ENCODE measurements at regions not wholly inside any gene's neighbourhood (a gene's known extent, or its start where the extent isn't known, plus 50 kb on each side); places are given as distances from the start of the nearest gene placed in this dataset.
"Not testable (repeated sequence)": the region's sequence is repeated elsewhere in the genome, so short reads cannot be mapped to it uniquely, and the experiment has no call there.

- ChIA-PET CTCF (interaction anchor here (0.6 to 1.4 kb wide), 2 partner anchors 16 to 209 kb away, joined by 3 read pairs; no protein-coding TSS in a partner anchor), POLR2A (no interaction called here)
- Histone ChIP-seq H3K4me3 (ENCODE audit: low read depth, low read length) (no peak overlapping the region), H3K27ac (ENCODE audit: extremely low read depth, low read depth, low read length) (no peak overlapping the region), H3K9me3 (ENCODE audit: control insufficient read depth, insufficient read depth, low read depth, low read length) (no peaks in the 10 kb centered on the region), H3K4me1 (ENCODE audit: control insufficient read depth, insufficient read depth, low read length) (no peaks in the 10 kb centered on the region), H3K36me3 (ENCODE audit: control insufficient read depth in 2 of 2, insufficient read depth in 1 of 2, low read length in 2 of 2) (no peaks in the 10 kb centered on the region)
- no peak for TF ChIP-seq MEIS1 (CRISPR knock-in tag; IDR thresholded peaks at IDR 0.05; ENCODE audit: borderline replicate concordance)
- TF ChIP-seq ZBTB10 (tag by site-specific recombination; IDR thresholded peaks at IDR 0.05): no peak
- TF ChIP-seq ZSCAN16 (tag by site-specific recombination; IDR thresholded peaks at IDR 0.05): no peak
These were observed 909.6 kb downstream of the REEP3 start for GRCh38 chr10:64430690-64431323.

- H3K27ac ChIP-seq (ENCODE audit: extremely low read depth, low read depth, low read length); H3K4me1 ChIP-seq (ENCODE audit: control insufficient read depth, insufficient read depth, low read length); POLR2A ChIA-PET; H3K9me3 ChIP-seq (ENCODE audit: control insufficient read depth, insufficient read depth, low read depth, low read length); H3K4me3 ChIP-seq (ENCODE audit: low read depth, low read length); H3K36me3 ChIP-seq (ENCODE audit: control insufficient read depth in 2 of 2, insufficient read depth in 1 of 2, low read length in 2 of 2); CTCF ChIA-PET: not testable (repeated sequence)
These were observed 920.7 kb downstream of the REEP3 start for GRCh38 chr10:64441872-64442271.

- Histone ChIP-seq H3K4me3 (ENCODE audit: low read depth, low read length) (no peak overlapping the region), H3K36me3 (ENCODE audit: control insufficient read depth in 2 of 2, insufficient read depth in 1 of 2, low read length in 2 of 2) (no peaks in the 10 kb centered on the region), H3K27ac (ENCODE audit: extremely low read depth, low read depth, low read length) (no peak overlapping the region), H3K4me1 (ENCODE audit: control insufficient read depth, insufficient read depth, low read length) (no peaks in the 10 kb centered on the region), H3K9me3 (ENCODE audit: control insufficient read depth, insufficient read depth, low read depth, low read length) (no peaks in the 10 kb centered on the region)
- CTCF ChIA-PET: interaction anchor here (0.6 kb wide), 1 partner anchor 403 kb away, joined by 3 read pairs; no protein-coding TSS in a partner anchor
- TF ChIP-seq ZNF707 (tag by site-specific recombination; IDR thresholded peaks at IDR 0.05) (no peak), ZNF571 (tag by site-specific recombination; IDR thresholded peaks at IDR 0.05) (no peak), ZNF777 (tag by site-specific recombination; IDR thresholded peaks at IDR 0.05; ENCODE audit: borderline replicate concordance) (no peak), ZNF324 (tag by site-specific recombination; IDR thresholded peaks at IDR 0.05) (no peak), TSHZ1 (tag by site-specific recombination; IDR thresholded peaks at IDR 0.05; ENCODE audit: borderline replicate concordance) (no peak), ZIC2 (tag by site-specific recombination; IDR thresholded peaks at IDR 0.05) (no peak)
- POLR2A ChIA-PET: no interaction called here
These were observed 923.0 kb downstream of the REEP3 start for GRCh38 chr10:64444163-64444562.

GRCh38 chr10:64444564-64444963 lies 923.4 kb downstream of the REEP3 start:
- Histone ChIP-seq H3K9me3 (ENCODE audit: control insufficient read depth, insufficient read depth, low read depth, low read length) (no peaks in the 10 kb centered on the region), H3K4me3 (ENCODE audit: low read depth, low read length) (no peak overlapping the region), H3K27ac (ENCODE audit: extremely low read depth, low read depth, low read length) (no peak overlapping the region), H3K36me3 (ENCODE audit: control insufficient read depth in 2 of 2, insufficient read depth in 1 of 2, low read length in 2 of 2) (no peaks in the 10 kb centered on the region), H3K4me1 (ENCODE audit: control insufficient read depth, insufficient read depth, low read length) (no peaks in the 10 kb centered on the region)
- CTCF ChIA-PET: interaction anchor here (0.6 kb wide), 1 partner anchor 403 kb away, joined by 3 read pairs; no protein-coding TSS in a partner anchor
- POLR2A ChIA-PET: no interaction called here
- TF ChIP-seq ZNF280D (tag by site-specific recombination; IDR thresholded peaks at IDR 0.05) (no peak), ZNF792 (tag by site-specific recombination; IDR thresholded peaks at IDR 0.05) (no peak), REPIN1 (tag by site-specific recombination; IDR thresholded peaks at IDR 0.05; ENCODE audit: low read depth) (no peak), ZBTB49 (tag by site-specific recombination; IDR thresholded peaks at IDR 0.05; ENCODE audit: low read depth) (no peak), ZNF175 (tag by site-specific recombination; IDR thresholded peaks at IDR 0.05) (no peak), ZNF211 (tag by site-specific recombination; IDR thresholded peaks at IDR 0.05; ENCODE audit: low read depth) (no peak)
